Smooth muscle cell (in vitro differentiated cells): ENCODE measurements at regions not wholly inside any gene's neighbourhood (a gene's known extent, or its start where the extent isn't known, plus 50 kb on each side); places are given as distances from the start of the nearest gene placed in this dataset.
"Not testable (repeated sequence)": the region's sequence is repeated elsewhere in the genome, so short reads cannot be mapped to it uniquely, and the experiment has no call there.

ENCODE experiments used
- DNase-seq: peaks from one replicate; lab custom pipeline; 2025; ENCODE audit not compliant: unreplicated experiment; lab: John Stamatoyannopoulos, UW
- H2AFZ ChIP-seq: fragments of 200-600 bp; sonication (generic); 2 replicates; pipeline ENCODE4 v1.6.0; 2016; ENCODE audit warnings: antibody characterized with exemption, low read depth, mild to moderate bottlenecking
- H3F3A ChIP-seq: fragments of 200-600 bp; sonication (generic); 2 replicates; pipeline ENCODE4 v1.6.0; 2017; ENCODE audit warnings: antibody characterized with exemption, low read depth
- H3K27ac ChIP-seq: fragments of 200-600 bp; sonication (generic); 2 replicates; pipeline ENCODE4 v1.5.1; 2016; ENCODE audit warnings: low read depth, mild to moderate bottlenecking
- H3K27me3 ChIP-seq: fragments of 200-600 bp; sonication (generic); 2 replicates; pipeline ENCODE4 v1.6.1; 2016; ENCODE audit warnings: low read depth, mild to moderate bottlenecking
- H3K36me3 ChIP-seq: fragments of 200-600 bp; sonication (generic); 2 replicates; pipeline ENCODE4 v1.5.1; 2016; ENCODE audit warnings: low read depth
- H3K4me1 ChIP-seq: fragments of 200-600 bp; sonication (generic); 2 replicates; pipeline ENCODE4 v1.5.1; 2016; ENCODE audit warnings: low read depth
- H3K4me2 ChIP-seq: fragments of 200-600 bp; sonication (generic); 2 replicates; pipeline ENCODE4 v1.6.0; 2016; ENCODE audit warnings: mild to moderate bottlenecking
- H3K4me3 ChIP-seq: fragments of 200-600 bp; sonication (generic); 2 replicates; pipeline ENCODE4 v1.5.1; 2016; ENCODE audit warnings: mild to moderate bottlenecking
- H3K79me2 ChIP-seq: fragments of 200-600 bp; sonication (generic); 2 replicates; pipeline ENCODE4 v1.6.0; 2016; ENCODE audit warnings: low read depth, mild to moderate bottlenecking
- H3K9ac ChIP-seq: fragments of 200-600 bp; sonication (generic); 2 replicates; pipeline ENCODE4 v1.6.0; 2016; ENCODE audit warnings: low read depth
- H3K9me3 ChIP-seq: fragments of 200-600 bp; sonication (generic); replicated peaks from 2 replicates; pipeline ENCODE4 v1.5.1; 2016; ENCODE audit warnings: low read depth
- H4K20me1 ChIP-seq: fragments of 200-600 bp; sonication (generic); 2 replicates; pipeline ENCODE4 v1.6.0; 2016; ENCODE audit warnings: low read depth
- WGBS: methylation state at CpG from one replicate; pipeline ENCODE4 v1.1.7; 2016; ENCODE audit warnings: low lambda C conversion rate; 5-methylcytosine and 5-hydroxymethylcytosine counted together
- TF ChIP-seq, protein P1 (sequence below): fragments of 200-600 bp; sonication (generic); IDR thresholded peaks from 2 replicates; pipeline ENCODE4 v1.5.1; 2017; ENCODE audit warnings: borderline replicate concordance, mild to moderate bottlenecking, antibody characterized with exemption; ENCODE audit not compliant: insufficient read depth, poor library complexity, severe bottlenecking

DNA sequence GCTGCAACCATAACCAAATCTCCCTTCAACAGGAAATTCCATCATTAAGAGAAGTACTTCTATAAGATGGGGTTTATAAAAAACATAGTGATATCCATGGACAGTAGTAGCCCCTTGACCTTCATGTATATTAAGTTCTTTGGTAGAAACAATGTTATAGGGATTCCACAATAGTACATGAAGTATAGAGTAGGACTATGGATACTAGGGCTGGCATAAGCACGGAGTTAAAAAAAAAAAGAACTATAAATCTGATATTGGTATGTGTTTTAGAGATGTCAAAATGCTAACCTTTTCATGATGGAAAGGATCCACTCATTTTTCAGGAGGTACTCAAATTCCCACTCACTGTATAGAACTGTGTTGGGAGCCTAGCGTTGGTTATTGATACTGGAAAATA, 337.6 kb downstream of the FGF10 start:
- H3K4me2 ChIP-seq, result no peak overlapping the region
- H3K36me3 ChIP-seq, result no peaks in the 10 kb centered on the region
- no peaks in the 10 kb centered on the region for H3K9me3 ChIP-seq
- H3K4me3 ChIP-seq, result no peak overlapping the region
- H3F3A ChIP-seq, result no peaks in the 10 kb centered on the region
- TF ChIP-seq, protein P1, sequence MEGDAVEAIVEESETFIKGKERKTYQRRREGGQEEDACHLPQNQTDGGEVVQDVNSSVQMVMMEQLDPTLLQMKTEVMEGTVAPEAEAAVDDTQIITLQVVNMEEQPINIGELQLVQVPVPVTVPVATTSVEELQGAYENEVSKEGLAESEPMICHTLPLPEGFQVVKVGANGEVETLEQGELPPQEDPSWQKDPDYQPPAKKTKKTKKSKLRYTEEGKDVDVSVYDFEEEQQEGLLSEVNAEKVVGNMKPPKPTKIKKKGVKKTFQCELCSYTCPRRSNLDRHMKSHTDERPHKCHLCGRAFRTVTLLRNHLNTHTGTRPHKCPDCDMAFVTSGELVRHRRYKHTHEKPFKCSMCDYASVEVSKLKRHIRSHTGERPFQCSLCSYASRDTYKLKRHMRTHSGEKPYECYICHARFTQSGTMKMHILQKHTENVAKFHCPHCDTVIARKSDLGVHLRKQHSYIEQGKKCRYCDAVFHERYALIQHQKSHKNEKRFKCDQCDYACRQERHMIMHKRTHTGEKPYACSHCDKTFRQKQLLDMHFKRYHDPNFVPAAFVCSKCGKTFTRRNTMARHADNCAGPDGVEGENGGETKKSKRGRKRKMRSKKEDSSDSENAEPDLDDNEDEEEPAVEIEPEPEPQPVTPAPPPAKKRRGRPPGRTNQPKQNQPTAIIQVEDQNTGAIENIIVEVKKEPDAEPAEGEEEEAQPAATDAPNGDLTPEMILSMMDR, result no peak
- H2AFZ ChIP-seq, result no peak overlapping the region
- no peak overlapping the region for H3K9ac ChIP-seq
- no peak for DNase-seq
- H3K27ac ChIP-seq, result no peak overlapping the region
- no peaks in the 10 kb centered on the region for H4K20me1 ChIP-seq
- no peaks in the 10 kb centered on the region for H3K4me1 ChIP-seq
- no peaks in the 10 kb centered on the region for H3K27me3 ChIP-seq
- H3K79me2 ChIP-seq, result no peaks in the 10 kb centered on the region
- WGBS, result 87% methylated on average over 2 of the region's 2 CpGs

DNA sequence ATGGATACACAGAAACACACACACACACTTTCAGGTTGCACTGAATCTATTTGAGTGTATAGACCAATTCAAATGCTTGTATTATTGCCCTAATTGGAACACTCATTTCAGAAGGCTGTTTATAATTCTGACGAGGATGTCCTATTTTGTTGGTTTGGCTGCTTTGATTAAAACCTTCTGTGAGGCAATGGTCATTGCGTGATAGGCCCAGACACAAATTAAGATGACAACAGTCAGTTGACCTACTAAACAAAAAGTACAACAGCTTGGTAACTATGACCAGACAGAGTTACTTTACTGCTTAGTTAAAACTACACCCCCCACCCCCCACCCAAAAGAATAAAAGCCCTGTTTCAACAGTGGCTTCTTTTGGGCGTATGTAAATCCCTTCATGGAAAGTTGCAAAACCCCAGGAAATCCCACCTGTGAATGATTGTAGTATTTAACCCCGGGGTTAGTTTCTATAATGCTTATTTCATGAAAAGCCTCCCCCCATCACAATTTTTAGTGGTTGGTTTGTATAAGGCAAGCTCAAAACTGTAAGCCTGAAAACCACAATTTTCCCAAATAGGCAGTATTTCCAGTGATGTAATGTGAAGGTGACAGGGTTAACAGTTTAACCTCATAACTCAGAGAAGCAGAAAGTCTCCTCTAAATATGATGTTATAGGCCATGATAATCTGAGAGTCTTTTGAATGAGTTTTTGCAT, 340.8 kb downstream of the FGF10 start:
- no peak for DNase-seq
- Histone ChIP-seq H4K20me1 (no peaks in the 10 kb centered on the region), H3F3A (no peaks in the 10 kb centered on the region), H3K4me3 (no peak overlapping the region), H3K9ac (no peak overlapping the region), H3K79me2 (no peaks in the 10 kb centered on the region), H3K9me3 (no peaks in the 10 kb centered on the region), H3K27ac (no peak overlapping the region), H3K36me3 (no peaks in the 10 kb centered on the region), H3K27me3 (no peaks in the 10 kb centered on the region), H3K4me2 (no peak overlapping the region), H2AFZ (no peak overlapping the region), H3K4me1 (no peaks in the 10 kb centered on the region)
- TF ChIP-seq, protein P1, result no peak
- 63% methylated on average over 4 of the region's 4 CpGs for WGBS

DNA sequence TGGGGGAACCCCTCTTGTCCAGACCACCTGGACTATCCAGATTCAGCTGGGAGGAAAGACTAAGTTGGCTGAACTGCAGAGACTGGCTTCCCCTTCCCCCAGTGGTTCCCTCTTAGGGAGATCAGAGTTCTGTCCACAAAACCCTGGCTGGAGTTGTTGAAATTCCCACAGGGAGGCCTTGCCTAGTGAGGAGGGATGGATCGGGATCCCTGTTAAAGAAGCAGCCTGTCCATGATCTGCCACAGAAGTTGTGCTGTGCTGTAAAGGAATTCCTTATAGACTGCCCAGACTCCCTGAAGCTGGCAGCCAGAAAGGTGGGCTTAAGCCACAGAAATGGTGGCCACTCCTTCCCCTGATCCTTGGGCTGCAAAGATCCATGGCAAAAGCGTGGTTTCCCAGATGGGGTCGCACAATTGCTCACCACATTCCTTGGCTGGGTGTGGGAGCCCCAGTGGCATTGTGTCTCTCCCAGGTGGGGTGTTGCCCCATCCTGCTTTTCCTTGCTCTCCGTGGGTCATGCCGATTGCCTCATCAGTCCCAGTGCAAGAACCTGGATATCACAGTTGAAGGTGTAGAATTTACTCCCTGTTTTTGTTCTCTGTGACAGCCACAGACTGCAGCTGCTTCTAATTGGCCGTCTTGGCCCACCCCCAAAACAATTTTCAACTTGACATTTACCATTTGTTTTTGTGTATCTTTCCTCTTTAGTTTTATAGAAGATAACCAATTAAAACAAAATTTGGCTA, 342.4 kb downstream of the FGF10 start:
- Histone ChIP-seq H3K27me3 (no peaks in the 10 kb centered on the region), H3K79me2 (no peaks in the 10 kb centered on the region), H4K20me1 (no peaks in the 10 kb centered on the region), H2AFZ (no peak overlapping the region), H3K4me3 (no peak overlapping the region), H3K9ac (no peak overlapping the region), H3F3A (no peaks in the 10 kb centered on the region), H3K4me2 (no peak overlapping the region), H3K36me3 (no peaks in the 10 kb centered on the region), H3K27ac (no peak overlapping the region), H3K9me3 (no peaks in the 10 kb centered on the region), H3K4me1 (no peaks in the 10 kb centered on the region)
- DNase-seq, result no peak
- WGBS, result 87% methylated on average over 6 of the region's 6 CpGs
- TF ChIP-seq, protein P1, result no peak

DNA sequence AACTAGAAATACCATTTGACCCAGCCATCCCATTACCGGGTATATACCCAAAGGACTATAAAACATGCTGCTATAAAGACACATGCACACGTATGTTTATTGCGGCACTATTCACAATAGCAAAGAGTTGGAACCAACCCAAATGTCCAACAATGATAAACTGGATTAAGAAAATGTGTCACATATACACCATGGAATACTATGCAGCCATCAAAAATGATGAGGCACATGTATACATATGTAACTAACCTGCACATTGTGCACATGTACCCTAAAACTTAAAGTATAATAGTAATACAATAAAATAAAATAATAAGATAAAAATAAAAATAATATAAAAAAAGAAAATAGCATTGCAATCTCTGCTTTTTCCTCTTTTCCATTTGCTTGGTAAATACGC, 344.7 kb downstream of the FGF10 start:
- H3K36me3 ChIP-seq, H2AFZ ChIP-seq, H3K27me3 ChIP-seq, H3K27ac ChIP-seq, H3K4me1 ChIP-seq, H4K20me1 ChIP-seq, H3F3A ChIP-seq, H3K79me2 ChIP-seq, H3K4me2 ChIP-seq, DNase-seq, H3K9me3 ChIP-seq, H3K4me3 ChIP-seq, H3K9ac ChIP-seq: not testable (repeated sequence)
- WGBS, result 89% methylated on average over 4 of the region's 4 CpGs
